ENCODE measurements at regions not wholly inside any gene's neighbourhood (a gene's known extent, or its start where the extent isn't known, plus 50 kb on each side); places are given as distances from the start of the nearest gene placed in this dataset.

DNA sequence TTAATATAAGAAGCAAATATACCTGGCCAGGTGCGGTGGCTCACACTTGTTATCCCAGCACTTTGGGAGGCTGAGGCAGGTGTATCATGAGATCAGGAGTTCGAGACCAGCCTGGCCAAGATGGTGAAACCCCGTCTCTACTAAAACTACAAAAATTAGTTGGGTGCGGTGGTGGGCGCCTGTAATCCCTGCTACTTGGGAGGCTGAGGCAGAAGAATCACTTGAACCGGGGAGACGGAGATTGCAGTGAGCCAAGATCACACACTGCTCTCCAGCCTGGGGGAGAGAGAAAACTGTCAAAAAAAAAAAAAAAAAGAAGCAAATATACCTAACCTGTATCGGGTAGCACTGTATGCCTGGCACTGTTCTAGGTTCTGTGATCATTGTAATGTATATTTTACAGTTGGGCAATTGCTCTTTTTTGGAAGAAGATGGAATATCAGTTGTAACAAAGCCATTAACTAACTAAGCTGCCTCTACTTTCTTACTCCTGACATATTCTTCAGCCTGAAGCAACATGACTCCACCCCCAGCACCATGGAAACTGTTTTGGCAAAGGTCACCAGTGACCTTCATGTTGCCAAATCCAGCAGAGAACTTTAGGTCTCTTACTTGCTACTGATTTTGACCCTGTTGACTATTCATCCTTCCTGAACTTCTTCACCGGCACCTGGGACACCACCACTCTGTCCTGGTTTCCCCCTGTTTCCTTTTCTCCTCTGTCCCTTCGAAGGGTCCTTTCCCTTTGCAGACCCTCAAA lies 203.8 kb downstream of the RPLP1 start:
- dilution Hi-C loops (cut with HindIII; ENCODE audit: low sequenced_read_pairs, unreplicated experiment): no loop called here
- POLR2A ChIA-PET (ENCODE audit: unreplicated experiment): no interaction called here
- H3K9me3 ChIP-seq (ENCODE audit: control insufficient read depth, insufficient read depth, low read length): peaks cover 2% of the 10 kb centered on the region; the same call in 1 of the 2 replicates

More for the DNA sequence above, 203.8 kb downstream of the RPLP1 start:
- Histone ChIP-seq H3K56ac (ENCODE audit: extremely low read depth, insufficient read depth, low read length) (no peak overlapping the region), H4K91ac (ENCODE audit: insufficient read depth, low read depth, low read length) (no peak overlapping the region), H3K18ac (ENCODE audit: low read depth, low read length) (no peak overlapping the region), H2BK5ac (ENCODE audit: low read depth, low read length, poor library complexity, severe bottlenecking) (no peak overlapping the region), H4K5ac (ENCODE audit: low read depth, low read length) (no peak overlapping the region), H3K36me3 (ENCODE audit: control insufficient read depth, insufficient read depth, low read length) (no peaks in the 10 kb centered on the region), H4K8ac (ENCODE audit: low read depth in 2 of 2, low read length in 2 of 2) (no peak overlapping the region), H2BK20ac (ENCODE audit: low read depth, low read length) (no peak overlapping the region), H2AK5ac (ENCODE audit: low read depth, low read length) (no peak overlapping the region), H3K23ac (ENCODE audit: low read depth, low read length) (no peak overlapping the region), H2AFZ (replicated peaks; ENCODE audit: low read length, poor library complexity) (no peak overlapping the region), H2BK15ac (ENCODE audit: low read depth, low read length) (no peak overlapping the region), H3K27ac (ENCODE audit: insufficient read depth, low read length) (no peak overlapping the region), H3K4me1 (ENCODE audit: control insufficient read depth, insufficient read depth, low read length) (no peaks in the 10 kb centered on the region), H2BK120ac (ENCODE audit: low read depth, low read length) (no peak overlapping the region), H4K20me1 (ENCODE audit: insufficient read depth, low read length) (no peaks in the 10 kb centered on the region), H3K27me3 (ENCODE audit: control insufficient read depth, insufficient read depth, low read length) (peaks cover 59% of the 10 kb centered on the region), H3K4me2 (ENCODE audit: low read depth, low read length) (no peak overlapping the region), H3K4me3 (ENCODE audit: insufficient read depth, low read depth, low read length) (no peak overlapping the region), H3K9me1 (ENCODE audit: insufficient read depth, low read length) (peaks cover under 1% of the 10 kb centered on the region; the same call in 1 of the 2 replicates), H3K14ac (replicated peaks; ENCODE audit: low read depth, low read length) (no peak overlapping the region), H3K4ac (ENCODE audit: low read depth, low read length) (no peak overlapping the region), H2AK9ac (replicated peaks; ENCODE audit: low read depth, low read length, poor library complexity) (no peak overlapping the region), H3K79me1 (ENCODE audit: low read depth in 1 of 2, low read length in 2 of 2) (no peaks in the 10 kb centered on the region), H3K9ac (ENCODE audit: low read depth, low read length) (no peak overlapping the region)
- no peak for ATAC-seq (ENCODE audit: low read depth)
- intact Hi-C loops (cut with micrococcal nuclease) (no loop called here), in situ Hi-C loops (cut with MboI; ENCODE audit: low sequenced_read_pairs) (no loop called here)
- 80% methylated on average over 3 of the region's 10 CpGs; no CpG with 5 or more reads in 1 of the 2 experiments for WGBS, 2 experiments (ENCODE audit: extremely low coverage in 2 of 2, insufficient read length in 1 of 2)
- CTCF ChIA-PET: no interaction called here
- no peak for TF ChIP-seq RCOR1 (IDR thresholded peaks at IDR 0.05; ENCODE audit: insufficient replicate concordance, low read length)
- TF ChIP-seq FOS (IDR thresholded peaks at IDR 0.05; ENCODE audit: low read depth, low read length): no peak
- no peak for TF ChIP-seq POLR2A (IDR thresholded peaks at IDR 0.05; ENCODE audit: low read depth, low read length)
- TF ChIP-seq, protein P1, sequence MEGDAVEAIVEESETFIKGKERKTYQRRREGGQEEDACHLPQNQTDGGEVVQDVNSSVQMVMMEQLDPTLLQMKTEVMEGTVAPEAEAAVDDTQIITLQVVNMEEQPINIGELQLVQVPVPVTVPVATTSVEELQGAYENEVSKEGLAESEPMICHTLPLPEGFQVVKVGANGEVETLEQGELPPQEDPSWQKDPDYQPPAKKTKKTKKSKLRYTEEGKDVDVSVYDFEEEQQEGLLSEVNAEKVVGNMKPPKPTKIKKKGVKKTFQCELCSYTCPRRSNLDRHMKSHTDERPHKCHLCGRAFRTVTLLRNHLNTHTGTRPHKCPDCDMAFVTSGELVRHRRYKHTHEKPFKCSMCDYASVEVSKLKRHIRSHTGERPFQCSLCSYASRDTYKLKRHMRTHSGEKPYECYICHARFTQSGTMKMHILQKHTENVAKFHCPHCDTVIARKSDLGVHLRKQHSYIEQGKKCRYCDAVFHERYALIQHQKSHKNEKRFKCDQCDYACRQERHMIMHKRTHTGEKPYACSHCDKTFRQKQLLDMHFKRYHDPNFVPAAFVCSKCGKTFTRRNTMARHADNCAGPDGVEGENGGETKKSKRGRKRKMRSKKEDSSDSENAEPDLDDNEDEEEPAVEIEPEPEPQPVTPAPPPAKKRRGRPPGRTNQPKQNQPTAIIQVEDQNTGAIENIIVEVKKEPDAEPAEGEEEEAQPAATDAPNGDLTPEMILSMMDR (conservative IDR thresholded peaks at IDR 0.05; ENCODE audit: low read depth, low read length): no peak
- TF ChIP-seq RFX5 (IDR thresholded peaks at IDR 0.05; ENCODE audit: low read depth, low read length): no peak
- TF ChIP-seq, protein P2, sequence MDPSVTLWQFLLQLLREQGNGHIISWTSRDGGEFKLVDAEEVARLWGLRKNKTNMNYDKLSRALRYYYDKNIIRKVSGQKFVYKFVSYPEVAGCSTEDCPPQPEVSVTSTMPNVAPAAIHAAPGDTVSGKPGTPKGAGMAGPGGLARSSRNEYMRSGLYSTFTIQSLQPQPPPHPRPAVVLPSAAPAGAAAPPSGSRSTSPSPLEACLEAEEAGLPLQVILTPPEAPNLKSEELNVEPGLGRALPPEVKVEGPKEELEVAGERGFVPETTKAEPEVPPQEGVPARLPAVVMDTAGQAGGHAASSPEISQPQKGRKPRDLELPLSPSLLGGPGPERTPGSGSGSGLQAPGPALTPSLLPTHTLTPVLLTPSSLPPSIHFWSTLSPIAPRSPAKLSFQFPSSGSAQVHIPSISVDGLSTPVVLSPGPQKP (IDR thresholded peaks at IDR 0.05; ENCODE audit: borderline replicate concordance, low read depth, low read length): no peak
- no peak for TF ChIP-seq RAD21 (IDR thresholded peaks at IDR 0.05; ENCODE audit: low read length)
- TF ChIP-seq CHD1 (IDR thresholded peaks at IDR 0.05; ENCODE audit: low read depth, low read length): no peak
- TF ChIP-seq, protein P3, sequence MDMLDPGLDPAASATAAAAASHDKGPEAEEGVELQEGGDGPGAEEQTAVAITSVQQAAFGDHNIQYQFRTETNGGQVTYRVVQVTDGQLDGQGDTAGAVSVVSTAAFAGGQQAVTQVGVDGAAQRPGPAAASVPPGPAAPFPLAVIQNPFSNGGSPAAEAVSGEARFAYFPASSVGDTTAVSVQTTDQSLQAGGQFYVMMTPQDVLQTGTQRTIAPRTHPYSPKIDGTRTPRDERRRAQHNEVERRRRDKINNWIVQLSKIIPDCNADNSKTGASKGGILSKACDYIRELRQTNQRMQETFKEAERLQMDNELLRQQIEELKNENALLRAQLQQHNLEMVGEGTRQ (IDR thresholded peaks at IDR 0.05; ENCODE audit: low read depth, low read length): no peak
- BruUV-seq (replicated peaks): no TSS peak
- no peak for DNase-seq
